ENCODE measurements at regions not wholly inside any gene's neighbourhood (a gene's known extent, or its start where the extent isn't known, plus 50 kb on each side); places are given as distances from the start of the nearest gene placed in this dataset.

DNA sequence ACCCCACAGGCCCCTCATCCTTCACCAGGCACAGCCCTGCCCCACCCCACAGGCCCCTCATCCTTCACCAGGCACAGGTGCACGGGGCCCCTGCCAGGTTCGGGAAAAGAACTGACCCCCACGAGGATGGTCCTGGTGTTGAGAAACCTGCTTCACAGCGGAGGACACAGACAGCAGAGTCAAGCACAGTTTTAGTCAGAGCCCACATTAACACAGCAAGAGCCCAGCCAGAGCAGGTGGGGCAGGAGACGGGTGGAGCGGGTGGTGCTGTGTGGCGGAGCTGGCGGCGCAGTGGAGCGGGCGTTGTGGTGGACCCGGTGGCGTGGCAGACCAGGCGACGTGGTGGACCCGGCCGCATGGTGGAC, 1085.5 kb downstream of the BRD1 start:
- no peaks in the 10 kb centered on the region for H3K27me3 ChIP-seq (ENCODE audit: insufficient read depth, poor library complexity, severe bottlenecking)
- no peaks in the 10 kb centered on the region for H3K9me3 ChIP-seq (ENCODE audit: severe bottlenecking)
- H3K36me3 ChIP-seq (ENCODE audit: low read depth), result no peaks in the 10 kb centered on the region
- no peak overlapping the region for H3K27ac ChIP-seq (ENCODE audit: poor library complexity, severe bottlenecking)
- DNase-seq (ENCODE audit: low spot score) (no peak), ATAC-seq (ENCODE audit: low read depth) (no peak)
- no peak overlapping the region for H3K4me3 ChIP-seq (ENCODE audit: severe bottlenecking)
- H3K4me1 ChIP-seq (ENCODE audit: insufficient read depth, poor library complexity, severe bottlenecking), result no peaks in the 10 kb centered on the region
- TF ChIP-seq, protein P1, sequence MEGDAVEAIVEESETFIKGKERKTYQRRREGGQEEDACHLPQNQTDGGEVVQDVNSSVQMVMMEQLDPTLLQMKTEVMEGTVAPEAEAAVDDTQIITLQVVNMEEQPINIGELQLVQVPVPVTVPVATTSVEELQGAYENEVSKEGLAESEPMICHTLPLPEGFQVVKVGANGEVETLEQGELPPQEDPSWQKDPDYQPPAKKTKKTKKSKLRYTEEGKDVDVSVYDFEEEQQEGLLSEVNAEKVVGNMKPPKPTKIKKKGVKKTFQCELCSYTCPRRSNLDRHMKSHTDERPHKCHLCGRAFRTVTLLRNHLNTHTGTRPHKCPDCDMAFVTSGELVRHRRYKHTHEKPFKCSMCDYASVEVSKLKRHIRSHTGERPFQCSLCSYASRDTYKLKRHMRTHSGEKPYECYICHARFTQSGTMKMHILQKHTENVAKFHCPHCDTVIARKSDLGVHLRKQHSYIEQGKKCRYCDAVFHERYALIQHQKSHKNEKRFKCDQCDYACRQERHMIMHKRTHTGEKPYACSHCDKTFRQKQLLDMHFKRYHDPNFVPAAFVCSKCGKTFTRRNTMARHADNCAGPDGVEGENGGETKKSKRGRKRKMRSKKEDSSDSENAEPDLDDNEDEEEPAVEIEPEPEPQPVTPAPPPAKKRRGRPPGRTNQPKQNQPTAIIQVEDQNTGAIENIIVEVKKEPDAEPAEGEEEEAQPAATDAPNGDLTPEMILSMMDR (IDR thresholded peaks at IDR 0.05; ENCODE audit: poor library complexity, severe bottlenecking), result no peak

DNA sequence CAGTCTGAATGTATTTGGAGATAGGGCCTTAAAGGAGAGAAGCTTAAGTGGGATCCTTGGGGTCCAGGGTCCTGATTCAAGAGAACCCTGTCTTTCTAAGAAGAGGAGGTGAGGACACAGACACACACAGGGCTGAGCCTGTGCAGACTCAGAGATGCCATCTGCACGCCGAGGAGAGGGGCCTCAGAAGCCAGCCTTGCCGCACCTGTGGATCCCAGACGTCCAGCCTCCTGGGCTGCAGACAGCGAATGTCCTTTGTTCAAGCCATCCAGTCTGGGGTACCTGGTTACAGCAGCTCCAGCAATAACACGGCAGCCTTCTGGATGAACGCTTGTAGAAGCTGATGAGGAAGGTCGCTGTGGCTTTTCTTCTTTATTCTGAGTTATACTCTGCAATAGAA, 1086.1 kb downstream of the BRD1 start:
- Histone ChIP-seq H3K36me3 (ENCODE audit: low read depth) (no peaks in the 10 kb centered on the region), H3K4me3 (ENCODE audit: severe bottlenecking) (no peak overlapping the region), H3K4me1 (ENCODE audit: insufficient read depth, poor library complexity, severe bottlenecking) (no peaks in the 10 kb centered on the region), H3K27me3 (ENCODE audit: insufficient read depth, poor library complexity, severe bottlenecking) (no peaks in the 10 kb centered on the region), H3K27ac (ENCODE audit: poor library complexity, severe bottlenecking) (no peak overlapping the region), H3K9me3 (ENCODE audit: severe bottlenecking) (no peaks in the 10 kb centered on the region)
- TF ChIP-seq, protein P1 (IDR thresholded peaks at IDR 0.05; ENCODE audit: poor library complexity, severe bottlenecking), result no peak
- ATAC-seq (ENCODE audit: low read depth) (no peak), DNase-seq (ENCODE audit: low spot score) (no peak)

DNA sequence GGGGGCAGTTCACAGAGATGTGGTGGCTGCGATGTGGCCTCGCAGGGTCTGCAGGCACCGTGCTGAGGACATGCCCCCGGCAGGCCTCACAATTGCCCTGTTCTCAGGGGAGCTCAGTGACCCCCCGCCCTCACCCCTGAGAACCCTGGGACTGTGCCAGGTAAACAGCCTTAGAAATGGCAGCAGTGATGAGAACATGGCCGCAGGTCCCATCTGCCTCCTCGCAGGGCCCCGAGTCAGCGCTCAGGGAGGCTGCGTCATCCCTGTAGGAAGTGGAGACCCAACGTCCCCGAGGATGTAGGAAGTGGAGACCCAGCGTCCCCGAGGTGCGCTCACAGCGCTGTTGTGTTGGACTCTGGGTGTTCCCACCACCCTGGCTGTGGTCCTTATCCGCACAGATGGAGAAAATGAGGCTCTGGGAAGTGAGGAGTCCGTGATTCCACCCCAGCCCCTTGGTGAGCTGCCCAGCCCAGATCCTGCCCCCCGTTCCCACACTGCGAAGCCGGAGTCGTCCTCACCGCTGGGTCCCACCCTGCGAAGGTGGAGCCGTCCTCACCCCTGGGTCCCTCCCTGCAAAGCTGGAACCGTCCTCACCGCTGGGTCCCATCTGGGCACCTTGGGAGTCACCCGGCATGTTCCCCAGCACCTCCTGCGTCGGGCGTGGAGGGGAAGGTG, 1086.8 kb downstream of the BRD1 start:
- H3K27me3 ChIP-seq (ENCODE audit: insufficient read depth, poor library complexity, severe bottlenecking), result no peaks in the 10 kb centered on the region

DNA sequence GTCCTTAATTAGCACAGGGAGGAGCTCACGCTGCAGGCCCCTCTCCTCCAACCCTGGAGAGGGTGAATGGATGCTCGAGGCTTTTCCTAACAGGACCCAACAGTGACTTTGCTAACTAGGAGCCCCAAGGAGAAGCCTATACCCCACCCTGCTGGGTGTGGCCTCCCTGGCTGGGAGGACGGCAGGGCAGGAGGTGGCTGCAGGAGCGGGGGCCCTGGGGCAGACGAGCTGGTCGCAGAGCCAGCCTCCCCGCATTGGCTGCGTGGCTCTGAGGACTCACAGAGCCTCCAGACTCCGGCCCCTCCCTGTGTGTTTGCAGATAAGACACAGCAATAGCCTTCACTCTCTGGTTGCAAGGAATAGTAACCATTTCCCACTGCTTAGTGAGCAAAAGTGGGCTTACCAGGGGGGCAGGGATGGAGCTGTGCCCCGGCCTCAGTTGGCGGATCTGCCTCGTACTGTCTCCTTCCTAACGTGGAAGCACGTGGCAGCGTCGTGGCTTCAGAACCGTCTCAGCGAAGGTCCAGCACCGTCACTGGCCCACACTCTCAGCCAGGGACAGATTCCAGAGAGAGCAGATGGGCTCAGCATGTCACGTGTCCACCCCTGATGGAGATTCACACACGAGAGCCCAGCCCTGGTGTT, 1087.5 kb downstream of the BRD1 start:
- no peak overlapping the region for H3K27ac ChIP-seq (ENCODE audit: poor library complexity, severe bottlenecking)
- H3K36me3 ChIP-seq (ENCODE audit: low read depth), result no peaks in the 10 kb centered on the region
- H3K4me3 ChIP-seq (ENCODE audit: severe bottlenecking), result no peak overlapping the region
- ATAC-seq (ENCODE audit: low read depth) (no peak), DNase-seq (ENCODE audit: low spot score) (no peak)
- no peaks in the 10 kb centered on the region for H3K9me3 ChIP-seq (ENCODE audit: severe bottlenecking)
- TF ChIP-seq, protein P1 (IDR thresholded peaks at IDR 0.05; ENCODE audit: poor library complexity, severe bottlenecking), result no peak
- no peaks in the 10 kb centered on the region for H3K27me3 ChIP-seq (ENCODE audit: insufficient read depth, poor library complexity, severe bottlenecking)
- no peaks in the 10 kb centered on the region for H3K4me1 ChIP-seq (ENCODE audit: insufficient read depth, poor library complexity, severe bottlenecking)

More for the DNA sequence above, 1086.8 kb downstream of the BRD1 start:
- Histone ChIP-seq H3K4me1 (ENCODE audit: insufficient read depth, poor library complexity, severe bottlenecking) (no peaks in the 10 kb centered on the region), H3K4me3 (ENCODE audit: severe bottlenecking) (no peak overlapping the region), H3K27ac (ENCODE audit: poor library complexity, severe bottlenecking) (no peak overlapping the region), H3K9me3 (ENCODE audit: severe bottlenecking) (no peaks in the 10 kb centered on the region), H3K36me3 (ENCODE audit: low read depth) (no peaks in the 10 kb centered on the region)
- ATAC-seq (ENCODE audit: low read depth), result no peak
- TF ChIP-seq, protein P1 (IDR thresholded peaks at IDR 0.05; ENCODE audit: poor library complexity, severe bottlenecking), result no peak
- DNase-seq (ENCODE audit: low spot score), result no peak
